ENCODE measurements at regions not wholly inside any gene's neighbourhood (a gene's known extent, or its start where the extent isn't known, plus 50 kb on each side); places are given as distances from the start of the nearest gene placed in this dataset.
A peak's percentile ranks its signal among the peaks of the same experiment; 100 is the strongest.
"Not testable (repeated sequence)": the region's sequence is repeated elsewhere in the genome, so short reads cannot be mapped to it uniquely, and the experiment has no call there.

GRCh38 chr6:44737829-44738528, 350.5 kb downstream of the CDC5L start:
- no peak for DNase-seq (ENCODE audit: low read depth, low spot score)
- H3K4me3 ChIP-seq (ENCODE audit: low read depth, low read length), result no peak overlapping the region
- TF ChIP-seq, protein P1, sequence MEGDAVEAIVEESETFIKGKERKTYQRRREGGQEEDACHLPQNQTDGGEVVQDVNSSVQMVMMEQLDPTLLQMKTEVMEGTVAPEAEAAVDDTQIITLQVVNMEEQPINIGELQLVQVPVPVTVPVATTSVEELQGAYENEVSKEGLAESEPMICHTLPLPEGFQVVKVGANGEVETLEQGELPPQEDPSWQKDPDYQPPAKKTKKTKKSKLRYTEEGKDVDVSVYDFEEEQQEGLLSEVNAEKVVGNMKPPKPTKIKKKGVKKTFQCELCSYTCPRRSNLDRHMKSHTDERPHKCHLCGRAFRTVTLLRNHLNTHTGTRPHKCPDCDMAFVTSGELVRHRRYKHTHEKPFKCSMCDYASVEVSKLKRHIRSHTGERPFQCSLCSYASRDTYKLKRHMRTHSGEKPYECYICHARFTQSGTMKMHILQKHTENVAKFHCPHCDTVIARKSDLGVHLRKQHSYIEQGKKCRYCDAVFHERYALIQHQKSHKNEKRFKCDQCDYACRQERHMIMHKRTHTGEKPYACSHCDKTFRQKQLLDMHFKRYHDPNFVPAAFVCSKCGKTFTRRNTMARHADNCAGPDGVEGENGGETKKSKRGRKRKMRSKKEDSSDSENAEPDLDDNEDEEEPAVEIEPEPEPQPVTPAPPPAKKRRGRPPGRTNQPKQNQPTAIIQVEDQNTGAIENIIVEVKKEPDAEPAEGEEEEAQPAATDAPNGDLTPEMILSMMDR (IDR thresholded peaks at IDR 0.05; ENCODE audit: insufficient read depth, low read length, missing control alignments), result no peak
- ChIA-PET POLR2A (no interaction called here), CTCF (no interaction called here)

- ChIA-PET POLR2A (no interaction called here), CTCF (no interaction called here)
- H3K4me3 ChIP-seq (ENCODE audit: low read depth, low read length), result no peak overlapping the region
- DNase-seq (ENCODE audit: low read depth, low spot score), result peak; percentile 42
- TF ChIP-seq, protein P1 (IDR thresholded peaks at IDR 0.05; ENCODE audit: insufficient read depth, low read length, missing control alignments), result no peak
Measured at GRCh38 chr6:44738601-44739146, 351.2 kb downstream of the CDC5L start.

DNA sequence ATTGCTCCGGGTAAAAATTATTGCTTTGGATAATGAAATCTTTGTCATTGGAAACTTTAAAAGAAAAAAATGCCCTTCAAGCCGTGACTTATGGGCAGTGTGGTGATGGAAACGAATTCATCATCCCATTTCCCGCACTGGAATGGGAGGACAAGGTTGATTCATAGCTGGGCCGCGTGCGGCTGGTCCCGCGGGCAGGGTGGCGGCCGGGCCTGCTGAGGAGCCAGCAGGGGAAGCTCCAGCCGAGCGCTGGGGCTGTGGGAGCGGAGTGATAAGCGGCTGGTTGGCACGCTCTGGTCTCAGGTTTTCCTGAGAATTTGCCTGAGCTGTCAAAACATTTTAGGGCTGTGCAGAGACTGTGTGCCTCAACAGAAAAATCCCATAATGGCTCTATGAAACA, 351.7 kb downstream of the CDC5L start:
- TF ChIP-seq, protein P1 (IDR thresholded peaks at IDR 0.05; ENCODE audit: insufficient read depth, low read length, missing control alignments), result no peak
- POLR2A ChIA-PET, result no interaction called here
- CTCF ChIA-PET, result no interaction called here

GRCh38 chr6:44740566-44741120, 353.1 kb downstream of the CDC5L start:
- ChIA-PET POLR2A (no interaction called here), CTCF (no interaction called here)
- TF ChIP-seq, protein P1 (IDR thresholded peaks at IDR 0.05; ENCODE audit: insufficient read depth, low read length, missing control alignments), result no peak
- no peak for DNase-seq (ENCODE audit: low read depth, low spot score)
- H3K4me3 ChIP-seq (ENCODE audit: low read depth, low read length), result no peak overlapping the region

More for the DNA sequence above, 351.7 kb downstream of the CDC5L start:
- H3K4me3 ChIP-seq (ENCODE audit: low read depth, low read length), result no peak overlapping the region
- DNase-seq (ENCODE audit: low read depth, low spot score), result no peak

DNA sequence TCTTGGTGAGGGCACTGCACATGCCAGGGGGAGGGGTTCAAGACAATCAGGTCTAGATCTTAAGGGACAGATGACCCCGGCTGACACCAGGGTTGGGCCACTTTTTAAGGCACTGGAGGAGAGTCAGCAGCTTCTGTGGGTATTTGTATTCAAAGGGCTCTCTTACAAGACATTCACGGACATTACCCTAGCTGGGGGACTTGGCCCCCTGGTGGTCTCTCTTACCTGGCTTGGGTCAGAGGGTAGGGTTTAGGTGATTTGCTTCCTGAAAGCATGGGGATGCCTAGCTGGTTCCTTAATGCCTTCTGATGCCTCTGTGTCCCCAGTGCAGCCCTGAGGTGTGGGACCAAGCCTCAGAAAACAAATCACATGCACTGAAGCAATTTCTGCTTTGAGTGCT, 354.7 kb downstream of the CDC5L start:
- POLR2A ChIA-PET, result no interaction called here
- TF ChIP-seq, protein P1 (IDR thresholded peaks at IDR 0.05; ENCODE audit: insufficient read depth, low read length, missing control alignments), result no peak
- no peak for DNase-seq (ENCODE audit: low read depth, low spot score)
- CTCF ChIA-PET, result interaction anchor here (1.5 kb wide), 1 partner anchor 111 kb away, joined by 3 read pairs; no protein-coding TSS in a partner anchor
- no peak overlapping the region for H3K4me3 ChIP-seq (ENCODE audit: low read depth, low read length)

DNA sequence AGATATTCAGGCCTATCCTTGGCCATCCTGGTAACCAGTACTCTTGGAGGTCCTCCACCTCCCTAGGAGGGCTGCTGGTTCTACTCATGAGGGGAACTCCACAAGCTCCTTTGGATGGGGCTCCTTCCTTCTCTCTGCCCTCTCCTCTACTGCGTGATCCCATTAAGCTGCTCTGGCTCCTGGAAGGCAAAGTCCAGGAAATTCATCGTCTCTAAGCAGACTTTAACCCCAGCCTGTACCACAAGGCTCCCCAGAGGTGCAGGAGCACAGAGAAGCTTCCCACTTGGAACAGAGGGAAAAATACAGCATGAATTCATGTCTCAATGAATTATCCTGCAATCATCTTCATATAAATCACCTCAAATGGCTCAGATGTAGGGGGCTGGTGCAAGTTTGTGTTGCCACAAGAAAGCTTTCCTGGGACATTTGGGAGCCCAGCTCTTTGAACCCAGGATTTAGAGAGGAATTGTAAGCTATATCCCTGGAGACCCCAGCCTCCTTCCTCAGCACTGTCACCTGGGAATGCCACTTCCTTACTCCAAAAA, 355.4 kb downstream of the CDC5L start:
- DNase-seq (ENCODE audit: low read depth, low spot score), result no peak
- POLR2A ChIA-PET, result no interaction called here
- CTCF ChIA-PET, result interaction anchor here (1.5 kb wide), 1 partner anchor 112 kb away, joined by 3 read pairs; no protein-coding TSS in a partner anchor
- no peak overlapping the region for H3K4me3 ChIP-seq (ENCODE audit: low read depth, low read length)
- TF ChIP-seq, protein P1 (IDR thresholded peaks at IDR 0.05; ENCODE audit: insufficient read depth, low read length, missing control alignments), result no peak

DNA sequence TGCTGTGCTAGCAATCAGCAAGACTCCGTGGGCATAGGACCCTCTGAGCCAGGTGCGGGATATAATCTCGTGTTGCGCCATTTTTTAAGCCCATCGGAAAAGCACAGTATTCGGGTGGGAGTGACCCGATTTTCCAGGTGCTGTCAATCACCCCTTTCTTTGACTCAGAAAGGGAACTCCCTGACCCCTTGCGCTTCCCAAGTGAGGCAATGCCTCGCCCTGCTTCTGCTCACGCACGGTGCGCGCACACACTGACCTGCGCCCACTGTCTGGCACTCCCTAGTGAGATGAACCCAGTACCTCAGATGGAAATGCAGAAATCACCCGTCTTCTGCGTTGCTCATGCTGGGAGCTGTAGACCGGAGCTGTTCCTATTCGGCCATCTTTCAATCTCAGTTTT, 372.6 kb downstream of the CDC5L start:
- H3K4me3 ChIP-seq (ENCODE audit: low read depth, low read length); DNase-seq (ENCODE audit: low read depth, low spot score); POLR2A ChIA-PET; CTCF ChIA-PET: not testable (repeated sequence)

Data from AG04449 (cell line).